Spleen (tissue), 11 donors: ENCODE measurements at regions not wholly inside any gene's neighbourhood (a gene's known extent, or its start where the extent isn't known, plus 50 kb on each side); places are given as distances from the start of the nearest gene placed in this dataset.
A peak's percentile ranks its signal among the peaks of the same experiment; 100 is the strongest.

Experiments
- DNase-seq: peaks from one replicate; pipeline ENCODE4 v3.0.0-alpha.2; 2020
- H3K27ac ChIP-seq, 8 donors: fragments of 200-600 bp; sonication (generic) in 7 of 8; 1 replicate in 4 of 8; 2 replicates in 4 of 8; pipeline versions ENCODE4 v1.5.0 to v1.8.0; 2016 to 2021; ENCODE audit warnings: inconsistent platforms in 4 of 8, mild to moderate bottlenecking in 4 of 8, moderate library complexity in 1 of 8
- H3K27me3 ChIP-seq, 7 donors: fragments of 200-600 bp; sonication (generic) in 6 of 7; replicated peaks in 1 of 7; 1 replicate in 4 of 7; 2 replicates in 3 of 7; pipeline versions ENCODE4 v1.5.0 to v1.8.0; 2016 to 2021; ENCODE audit warnings: inconsistent platforms in 3 of 7, mild to moderate bottlenecking in 1 of 7
- H3K36me3 ChIP-seq, 6 donors: fragments of 200-600 bp; sonication (generic) in 5 of 6; 1 replicate in 4 of 6; 2 replicates in 2 of 6; pipeline versions ENCODE4 v1.5.0 to v1.8.0; 2016 to 2021; ENCODE audit warnings: inconsistent platforms in 2 of 6
- H3K4me1 ChIP-seq, 6 donors: fragments of 200-600 bp; sonication (generic) in 5 of 6; 1 replicate in 3 of 6; 2 replicates in 3 of 6; pipeline versions ENCODE4 v1.5.0 to v1.8.0; 2016 to 2021; ENCODE audit warnings: inconsistent platforms in 3 of 6
- H3K4me3 ChIP-seq, 8 donors: fragments of 200-600 bp; sonication (generic) in 7 of 8; 1 replicate in 4 of 8; 2 replicates in 4 of 8; pipeline versions ENCODE4 v1.5.0 to v1.8.0; 2016 to 2021; ENCODE audit warnings: inconsistent platforms in 4 of 8, mild to moderate bottlenecking in 4 of 8, moderate library complexity in 2 of 8
- H3K9me3 ChIP-seq, 8 donors: fragments of 200-600 bp; sonication (generic) in 7 of 8; 1 replicate in 4 of 8; 2 replicates in 4 of 8; pipeline versions ENCODE4 v1.5.0 to v1.8.0; 2016 to 2021; ENCODE audit warnings: inconsistent platforms in 4 of 8
- CTCF ChIP-seq, 11 experiments: fragments of 200-600 bp in 7 of 11; fragments of 450-650 bp in 4 of 11; sonication (generic) in 4 of 11; IDR thresholded peaks in 8 of 11; conservative IDR thresholded peaks in 3 of 11; 1 replicate in 7 of 11; 2 replicates in 4 of 11; pipeline versions ENCODE4 v1.4.0 to v1.8.0; 2016 to 2021; ENCODE audit warnings: antibody characterized with exemption in 11 of 11, inconsistent platforms in 4 of 11, mild to moderate bottlenecking in 1 of 11
- POLR2A ChIP-seq, 3 donors: fragments of 450-650 bp; IDR thresholded peaks; one replicate each; pipeline ENCODE4 v1.5.1; 2017; ENCODE audit warnings: antibody characterized with exemption in 3 of 3, mild to moderate bottlenecking in 1 of 3
- POLR2AphosphoS5 ChIP-seq, 3 donors: sonication (generic); formaldehyde crosslinking; IDR thresholded peaks; one replicate each; pipeline ENCODE4 v1.5.1; 2017; ENCODE audit warnings: antibody characterized with exemption in 3 of 3
- WGBS, 5 donors: extraction: QIAGEN DNeasy Blood & Tissue Kit in 3 of 5; methylation state at CpG; one replicate each; pipeline versions ENCODE4 v1.1.5 to v1.1.7; 2013 to 2018; 5-methylcytosine and 5-hydroxymethylcytosine counted together
- intact Hi-C: fragments of 100-400 bp; cut with DNase I; formaldehyde crosslinking; loops from one replicate; pipeline ENCODE4 v1.15.0; 2023; ENCODE audit warnings: low total_unique reads
- donor health status: healthy with polysubstance abuse.
- donor health status: DM: no; HTN: no; CAD: no; lungs with moderate emphysema.
- donor health status: DM: no; HTN: no; CAD: no.
- donor health status: Bipolar disorder and iron deficiency.
- donor health status: healthy.
- donor health status: DM: no; HTN: no; CAD: no.
- donor health status: DM: yes; HTN: yes; CAD: no.

- peak overlapping the region in 2 of 8 donors; percentile 91 to 93 for H3K27ac ChIP-seq
- DNase-seq = peak; percentile 58
- WGBS, 5 donors = 68 to 82% (median 74%) methylated on average over 2 to 4 of the region's 4 CpGs
- H3K4me3 ChIP-seq = no peak overlapping the region
- peaks cover 38 to 83% (median 66%) of the 10 kb centered on the region in 6 donors for H3K4me1 ChIP-seq
- no peaks in the 10 kb centered on the region for H3K36me3 ChIP-seq
- peaks cover 0 to 41% (median 0%) of the 10 kb centered on the region in 7 donors for H3K27me3 ChIP-seq
- no peaks in the 10 kb centered on the region for H3K9me3 ChIP-seq
- no peak for TF ChIP-seq CTCF (IDR thresholded peaks at IDR 0.05 in 8 of 11, conservative IDR thresholded peaks at IDR 0.05 in 3 of 11)
- TF ChIP-seq POLR2A (IDR thresholded peaks at IDR 0.05) = no peak
- no peak for TF ChIP-seq POLR2AphosphoS5 (IDR thresholded peaks at IDR 0.05)
- intact Hi-C loops = no loop called here
These were observed 73.4 kb upstream of the TNRC6C start for GRCh38 chr17:77884967-77885641.

GRCh38 chr17:77885678-77886386, 72.7 kb upstream of the TNRC6C start:
- intact Hi-C loops = no loop called here
- Histone ChIP-seq H3K27me3 (peaks cover 0 to 46% (median 0%) of the 10 kb centered on the region in 7 donors), H3K4me1 (peaks cover 31 to 75% (median 59%) of the 10 kb centered on the region in 6 donors), H3K9me3 (no peaks in the 10 kb centered on the region), H3K4me3 (peak overlapping the region in 1 of 8 donors; percentile 69), H3K27ac (peak overlapping the region in 7 of 8 donors; percentile 7 to 93 (median 85)), H3K36me3 (no peaks in the 10 kb centered on the region)
- no peak for DNase-seq
- TF ChIP-seq POLR2A (IDR thresholded peaks at IDR 0.05) = no peak
- no peak for TF ChIP-seq CTCF (IDR thresholded peaks at IDR 0.05 in 8 of 11, conservative IDR thresholded peaks at IDR 0.05 in 3 of 11)
- no peak for TF ChIP-seq POLR2AphosphoS5 (IDR thresholded peaks at IDR 0.05)
- WGBS, 5 donors = 69 to 91% (median 75%) methylated on average over 8 of the region's 8 CpGs

- H3K27me3 ChIP-seq = peaks cover 0 to 48% (median 0%) of the 10 kb centered on the region in 7 donors
- peak overlapping the region in 1 of 8 donors; percentile 69 for H3K4me3 ChIP-seq
- 42 to 75% (median 50%) methylated on average over 13 of the region's 13 CpGs for WGBS, 5 donors
- H3K27ac ChIP-seq = peak overlapping the region in 7 of 8 donors; percentile 29 to 93 (median 85)
- intact Hi-C loops = no loop called here
- no peaks in the 10 kb centered on the region for H3K36me3 ChIP-seq
- TF ChIP-seq CTCF (IDR thresholded peaks at IDR 0.05 in 8 of 11, conservative IDR thresholded peaks at IDR 0.05 in 3 of 11) (no peak), POLR2AphosphoS5 (IDR thresholded peaks at IDR 0.05) (peak; percentile 51 to 77 (median 61)), POLR2A (IDR thresholded peaks at IDR 0.05) (no peak)
- no peaks in the 10 kb centered on the region for H3K9me3 ChIP-seq
- peaks cover 26 to 70% (median 53%) of the 10 kb centered on the region in 6 donors for H3K4me1 ChIP-seq
- peak; percentile 92 for DNase-seq
These were observed 72.1 kb upstream of the TNRC6C start for GRCh38 chr17:77886387-77886728.

- peak; percentile 41 for DNase-seq
- H3K27me3 ChIP-seq = peaks cover 0 to 55% (median 4%) of the 10 kb centered on the region in 7 donors
- 73 to 83% (median 78%) methylated on average over 4 of the region's 4 CpGs for WGBS, 5 donors
- peak overlapping the region in 3 of 8 donors; percentile 33 to 69 (median 53) for H3K4me3 ChIP-seq
- TF ChIP-seq CTCF (IDR thresholded peaks at IDR 0.05 in 8 of 11, conservative IDR thresholded peaks at IDR 0.05 in 3 of 11) = no peak
- no peak for TF ChIP-seq POLR2AphosphoS5 (IDR thresholded peaks at IDR 0.05)
- no peak for TF ChIP-seq POLR2A (IDR thresholded peaks at IDR 0.05)
- peak overlapping the region in 7 of 8 donors; percentile 74 to 93 (median 86) for H3K27ac ChIP-seq
- H3K36me3 ChIP-seq = no peaks in the 10 kb centered on the region
- peaks cover 19 to 63% (median 46%) of the 10 kb centered on the region in 6 donors for H3K4me1 ChIP-seq
- H3K9me3 ChIP-seq = no peaks in the 10 kb centered on the region
- intact Hi-C loops = no loop called here
These were observed 71.4 kb upstream of the TNRC6C start for GRCh38 chr17:77887110-77887463.
